Hepatocyte (in vitro differentiated cells): ENCODE measurements at regions not wholly inside any gene's neighbourhood (a gene's known extent, or its start where the extent isn't known, plus 50 kb on each side); places are given as distances from the start of the nearest gene placed in this dataset.

Experiments
- EZH2 ChIP-seq: fragments of 200-600 bp; sonication (generic); IDR thresholded peaks from 2 replicates; pipeline ENCODE4 v1.6.1; 2016; ENCODE audit warnings: antibody characterized with exemption, mild to moderate bottlenecking, borderline replicate concordance
- EZH2phosphoT487 ChIP-seq: fragments of 200-600 bp; sonication (generic); IDR thresholded peaks from one replicate; pipeline ENCODE4 v1.6.1; 2018; ENCODE audit warnings: antibody characterized with exemption, mild to moderate bottlenecking, low read depth, moderate library complexity; ENCODE audit not compliant: unreplicated experiment, severe bottlenecking
- TF ChIP-seq, protein P1 (sequence below): fragments of 200-600 bp; sonication (generic); IDR thresholded peaks from 2 replicates; pipeline ENCODE4 v1.5.1; 2016; ENCODE audit warnings: antibody characterized with exemption, mild to moderate bottlenecking; ENCODE audit not compliant: poor library complexity

DNA sequence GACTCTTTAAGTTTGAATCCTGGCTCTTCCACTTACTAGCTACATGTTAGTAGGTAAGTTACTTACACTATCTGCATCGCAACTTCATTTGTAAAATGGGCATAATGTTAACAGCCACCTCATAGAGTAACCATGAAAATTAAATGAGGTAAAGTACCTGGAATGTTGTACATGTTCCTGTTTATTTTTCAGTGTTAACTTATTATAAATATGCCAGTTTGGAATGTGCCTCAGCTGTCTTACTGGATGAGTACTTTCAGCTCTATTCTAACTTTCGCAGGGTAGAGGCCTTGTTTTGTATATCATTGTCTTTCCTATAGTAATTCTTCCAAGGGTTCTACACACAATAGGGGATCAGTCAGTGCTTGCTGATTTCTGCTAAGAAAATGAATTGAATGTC lies 167.4 kb downstream of the DUSP10 start:
- TF ChIP-seq, protein P1, sequence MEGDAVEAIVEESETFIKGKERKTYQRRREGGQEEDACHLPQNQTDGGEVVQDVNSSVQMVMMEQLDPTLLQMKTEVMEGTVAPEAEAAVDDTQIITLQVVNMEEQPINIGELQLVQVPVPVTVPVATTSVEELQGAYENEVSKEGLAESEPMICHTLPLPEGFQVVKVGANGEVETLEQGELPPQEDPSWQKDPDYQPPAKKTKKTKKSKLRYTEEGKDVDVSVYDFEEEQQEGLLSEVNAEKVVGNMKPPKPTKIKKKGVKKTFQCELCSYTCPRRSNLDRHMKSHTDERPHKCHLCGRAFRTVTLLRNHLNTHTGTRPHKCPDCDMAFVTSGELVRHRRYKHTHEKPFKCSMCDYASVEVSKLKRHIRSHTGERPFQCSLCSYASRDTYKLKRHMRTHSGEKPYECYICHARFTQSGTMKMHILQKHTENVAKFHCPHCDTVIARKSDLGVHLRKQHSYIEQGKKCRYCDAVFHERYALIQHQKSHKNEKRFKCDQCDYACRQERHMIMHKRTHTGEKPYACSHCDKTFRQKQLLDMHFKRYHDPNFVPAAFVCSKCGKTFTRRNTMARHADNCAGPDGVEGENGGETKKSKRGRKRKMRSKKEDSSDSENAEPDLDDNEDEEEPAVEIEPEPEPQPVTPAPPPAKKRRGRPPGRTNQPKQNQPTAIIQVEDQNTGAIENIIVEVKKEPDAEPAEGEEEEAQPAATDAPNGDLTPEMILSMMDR: no peak
- TF ChIP-seq EZH2phosphoT487 (no peak), EZH2 (no peak)
